ENCODE measurements at regions not wholly inside any gene's neighbourhood (a gene's known extent, or its start where the extent isn't known, plus 50 kb on each side); places are given as distances from the start of the nearest gene placed in this dataset.

GRCh38 chr3:147620906-147621305, 211.7 kb downstream of the ZIC1 start:
- Histone ChIP-seq H3K4me1 (no peaks in the 10 kb centered on the region), H4K20me1 (no peaks in the 10 kb centered on the region), H3K27me3 (no peaks in the 10 kb centered on the region), H3K9ac (no peak overlapping the region), H3K4me3 (no peak overlapping the region), H3K9me3 (no peaks in the 10 kb centered on the region), H3K4me2 (no peak overlapping the region), H3K36me3 (no peaks in the 10 kb centered on the region), H3K27ac (no peak overlapping the region)
- no peak for TF ChIP-seq Cebpa-rat (IDR thresholded peaks at IDR 0.05)

GRCh38 chr3:147630921-147631415, 221.8 kb downstream of the ZIC1 start:
- Histone ChIP-seq H3K27me3 (no peaks in the 10 kb centered on the region), H3K27ac (no peak overlapping the region), H3K9me3 (peaks cover 11% of the 10 kb centered on the region; the same call in 1 of the 2 replicates), H3K36me3 (no peaks in the 10 kb centered on the region), H4K20me1 (no peaks in the 10 kb centered on the region), H3K9ac (no peak overlapping the region), H3K4me3 (no peak overlapping the region), H3K4me1 (no peaks in the 10 kb centered on the region), H3K4me2 (no peak overlapping the region)
- no peak for TF ChIP-seq Cebpa-rat (IDR thresholded peaks at IDR 0.05)

DNA sequence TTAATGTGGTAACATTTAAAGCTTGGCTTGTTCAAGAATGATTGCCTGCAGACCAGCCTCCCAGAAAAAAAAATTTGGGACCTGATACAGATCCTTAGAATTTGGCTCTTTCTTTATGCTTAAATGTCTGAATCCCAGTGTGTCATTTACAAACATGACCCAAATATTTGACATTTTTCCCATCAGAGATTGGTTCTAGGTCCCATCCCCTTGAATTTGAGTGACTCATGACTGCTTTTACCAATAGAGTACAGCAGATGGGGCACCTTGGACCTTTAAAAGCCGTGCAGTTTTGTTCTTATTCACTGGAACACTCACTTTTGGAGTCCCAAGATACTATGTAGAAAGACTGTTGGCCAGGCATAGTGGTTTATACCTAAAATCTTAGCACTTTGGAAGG, 231.6 kb downstream of the ZIC1 start:
- no peak for TF ChIP-seq Cebpa-rat (IDR thresholded peaks at IDR 0.05)
- H3K4me1 ChIP-seq = no peaks in the 10 kb centered on the region

DNA sequence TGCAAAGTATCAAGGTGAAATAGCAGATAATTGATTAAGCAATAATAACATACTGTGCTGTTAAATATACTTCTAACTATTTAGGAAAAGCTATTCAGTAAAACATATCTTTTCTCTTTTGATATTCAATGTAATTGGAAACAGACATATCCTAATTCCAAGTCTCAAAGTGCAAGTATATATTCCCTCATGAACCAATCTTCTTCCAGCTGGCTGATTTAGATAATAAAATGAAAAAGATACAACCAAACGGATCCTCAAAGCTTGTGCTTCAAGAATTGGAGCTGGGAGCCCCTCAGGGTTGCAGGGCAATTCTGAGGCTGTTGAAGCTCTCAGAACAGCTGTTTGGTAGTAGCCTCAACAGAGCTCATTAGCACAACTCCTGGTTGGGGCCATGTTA, 236.6 kb downstream of the ZIC1 start:
- TF ChIP-seq Cebpa-rat (IDR thresholded peaks at IDR 0.05) = no peak
- Histone ChIP-seq H3K9me3 (no peaks in the 10 kb centered on the region), H3K27ac (no peak overlapping the region)

More for the DNA sequence above, 231.6 kb downstream of the ZIC1 start:
- Histone ChIP-seq H3K27ac (no peak overlapping the region), H3K9me3 (peaks cover 8% of the 10 kb centered on the region; the same call in 1 of the 2 replicates), H3K9ac (no peak overlapping the region), H3K4me3 (no peak overlapping the region), H3K27me3 (no peaks in the 10 kb centered on the region), H3K4me2 (no peak overlapping the region), H4K20me1 (no peaks in the 10 kb centered on the region), H3K36me3 (no peaks in the 10 kb centered on the region)

GRCh38 chr3:147649475-147649874, 240.3 kb downstream of the ZIC1 start:
- no peaks in the 10 kb centered on the region for H3K27me3 ChIP-seq
- no peak overlapping the region for H3K4me3 ChIP-seq
- no peak for TF ChIP-seq Cebpa-rat (IDR thresholded peaks at IDR 0.05)

More for the DNA sequence above, 236.6 kb downstream of the ZIC1 start:
- Histone ChIP-seq H4K20me1 (no peaks in the 10 kb centered on the region), H3K4me1 (no peaks in the 10 kb centered on the region), H3K4me2 (no peak overlapping the region), H3K9ac (no peak overlapping the region), H3K4me3 (no peak overlapping the region), H3K27me3 (no peaks in the 10 kb centered on the region), H3K36me3 (no peaks in the 10 kb centered on the region)

DNA sequence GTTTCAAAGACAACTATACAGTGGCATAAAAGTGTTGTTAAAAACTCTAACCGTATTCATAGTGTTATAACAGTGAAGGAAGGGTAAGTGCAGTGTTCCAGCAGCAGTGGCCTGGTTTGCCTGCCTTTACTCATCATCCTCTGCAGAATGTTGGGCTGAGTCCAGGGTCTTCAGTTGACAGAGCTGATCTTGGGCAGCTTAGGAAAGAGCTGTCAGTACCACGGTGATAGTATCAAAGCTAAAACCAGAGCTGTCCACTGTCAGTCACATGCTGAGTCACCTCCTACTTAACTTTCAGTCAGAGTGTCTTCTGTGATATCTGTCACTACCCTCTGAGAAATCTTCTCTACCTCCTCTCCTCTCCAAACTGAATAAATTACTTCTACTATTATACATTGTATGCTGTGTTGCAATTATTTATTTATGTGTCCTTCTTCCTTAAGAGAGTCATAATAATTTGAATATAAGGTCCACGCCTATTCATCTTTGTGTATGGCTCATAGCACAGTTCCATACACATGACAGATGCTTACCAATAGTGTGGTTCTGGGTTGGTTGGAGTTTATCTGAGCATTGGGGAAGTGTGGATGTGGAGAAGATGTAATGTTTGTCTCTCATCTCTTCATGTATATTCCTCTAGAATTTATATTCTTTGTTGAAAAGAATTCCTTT, 242.1 kb downstream of the ZIC1 start:
- TF ChIP-seq Cebpa-rat (IDR thresholded peaks at IDR 0.05) = no peak
- Histone ChIP-seq H3K4me3 (no peak overlapping the region), H3K4me1 (no peaks in the 10 kb centered on the region; the same call in 1 of the 2 replicates), H3K27me3 (no peaks in the 10 kb centered on the region), H3K27ac (no peak overlapping the region), H3K9ac (no peak overlapping the region), H3K9me3 (no peaks in the 10 kb centered on the region), H3K36me3 (no peaks in the 10 kb centered on the region), H3K4me2 (no peak overlapping the region), H4K20me1 (no peaks in the 10 kb centered on the region)

More at GRCh38 chr3:147649475-147649874, 240.3 kb downstream of the ZIC1 start:
- Histone ChIP-seq H3K27ac (no peak overlapping the region), H3K4me1 (no peaks in the 10 kb centered on the region), H3K9ac (no peak overlapping the region), H3K4me2 (no peak overlapping the region), H3K9me3 (no peaks in the 10 kb centered on the region), H3K36me3 (no peaks in the 10 kb centered on the region), H4K20me1 (no peaks in the 10 kb centered on the region)

GRCh38 chr3:147652651-147653366, 243.6 kb downstream of the ZIC1 start:
- Histone ChIP-seq H3K4me3 (no peak overlapping the region), H3K36me3 (no peaks in the 10 kb centered on the region), H3K9me3 (no peaks in the 10 kb centered on the region), H4K20me1 (no peaks in the 10 kb centered on the region), H3K9ac (no peak overlapping the region), H3K4me2 (no peak overlapping the region), H3K27ac (no peak overlapping the region), H3K27me3 (no peaks in the 10 kb centered on the region), H3K4me1 (no peaks in the 10 kb centered on the region; the same call in 1 of the 2 replicates)
- TF ChIP-seq Cebpa-rat (IDR thresholded peaks at IDR 0.05) = no peak

GRCh38 chr3:147653367-147653923, 244.3 kb downstream of the ZIC1 start:
- no peaks in the 10 kb centered on the region; the same call in 1 of the 2 replicates for H3K4me1 ChIP-seq
- no peak overlapping the region for H3K4me2 ChIP-seq
- H3K9me3 ChIP-seq = no peaks in the 10 kb centered on the region
- no peaks in the 10 kb centered on the region for H3K27me3 ChIP-seq
- H3K4me3 ChIP-seq = no peak overlapping the region
- no peak overlapping the region for H3K9ac ChIP-seq
- H3K27ac ChIP-seq = no peak overlapping the region
- no peaks in the 10 kb centered on the region for H3K36me3 ChIP-seq
- TF ChIP-seq Cebpa-rat (IDR thresholded peaks at IDR 0.05) = no peak
- H4K20me1 ChIP-seq = no peaks in the 10 kb centered on the region

- no peaks in the 10 kb centered on the region; the same call in 1 of the 2 replicates for H3K4me1 ChIP-seq
- no peaks in the 10 kb centered on the region for H3K36me3 ChIP-seq
- H3K4me3 ChIP-seq = no peak overlapping the region
- H3K9me3 ChIP-seq = no peaks in the 10 kb centered on the region
- H4K20me1 ChIP-seq = no peaks in the 10 kb centered on the region
- no peaks in the 10 kb centered on the region for H3K27me3 ChIP-seq
- no peak overlapping the region for H3K27ac ChIP-seq
- H3K4me2 ChIP-seq = no peak overlapping the region
- no peak for TF ChIP-seq Cebpa-rat (IDR thresholded peaks at IDR 0.05)
- H3K9ac ChIP-seq = no peak overlapping the region
Observed at GRCh38 chr3:147654827-147655226, 245.7 kb downstream of the ZIC1 start.

- TF ChIP-seq Cebpa-rat (IDR thresholded peaks at IDR 0.05) = no peak
- Histone ChIP-seq H3K27me3 (no peaks in the 10 kb centered on the region), H3K4me1 (no peaks in the 10 kb centered on the region; the same call in 1 of the 2 replicates), H3K36me3 (no peaks in the 10 kb centered on the region), H3K4me3 (no peak overlapping the region), H3K9ac (no peak overlapping the region), H3K4me2 (no peak overlapping the region), H4K20me1 (no peaks in the 10 kb centered on the region), H3K27ac (no peak overlapping the region), H3K9me3 (no peaks in the 10 kb centered on the region)
Observed at GRCh38 chr3:147655236-147655635, 246.1 kb downstream of the ZIC1 start.

All from BLaER1 (cell line).